GM19372 (cell line): ENCODE measurements at regions not wholly inside any gene's neighbourhood (a gene's known extent, or its start where the extent isn't known, plus 50 kb on each side); places are given as distances from the start of the nearest gene placed in this dataset.

Experiments used
- ATAC-seq: cut with Tn5 transposase; IDR thresholded peaks from one replicate; pipeline ENCODE4 v1.9.1; 2021; ENCODE audit warnings: mild to moderate bottlenecking, low read depth, moderate library complexity; ENCODE audit not compliant: unreplicated experiment

GRCh38 chr1:195591917-195592672, 1016.1 kb downstream of the KCNT2 start:
- no peak for ATAC-seq

DNA sequence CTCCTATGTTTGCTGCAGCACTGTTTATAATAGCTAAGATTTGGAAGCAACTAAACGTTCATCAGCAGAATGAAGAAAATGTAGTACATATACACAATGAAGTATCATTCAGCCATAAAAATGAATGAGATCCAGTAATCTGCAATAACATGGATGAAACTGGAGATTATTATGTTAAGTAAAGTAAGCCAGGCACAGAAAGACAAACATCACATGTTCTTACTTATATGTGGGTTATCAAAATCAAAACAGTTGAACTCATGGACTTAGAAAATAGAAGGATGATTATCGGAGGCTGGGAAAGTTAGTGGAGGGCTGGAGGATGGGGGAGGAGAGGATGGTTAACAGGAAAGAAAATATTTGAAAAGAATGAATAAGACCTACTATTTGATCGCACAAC, 1017.6 kb downstream of the KCNT2 start:
- ATAC-seq: no peak

DNA sequence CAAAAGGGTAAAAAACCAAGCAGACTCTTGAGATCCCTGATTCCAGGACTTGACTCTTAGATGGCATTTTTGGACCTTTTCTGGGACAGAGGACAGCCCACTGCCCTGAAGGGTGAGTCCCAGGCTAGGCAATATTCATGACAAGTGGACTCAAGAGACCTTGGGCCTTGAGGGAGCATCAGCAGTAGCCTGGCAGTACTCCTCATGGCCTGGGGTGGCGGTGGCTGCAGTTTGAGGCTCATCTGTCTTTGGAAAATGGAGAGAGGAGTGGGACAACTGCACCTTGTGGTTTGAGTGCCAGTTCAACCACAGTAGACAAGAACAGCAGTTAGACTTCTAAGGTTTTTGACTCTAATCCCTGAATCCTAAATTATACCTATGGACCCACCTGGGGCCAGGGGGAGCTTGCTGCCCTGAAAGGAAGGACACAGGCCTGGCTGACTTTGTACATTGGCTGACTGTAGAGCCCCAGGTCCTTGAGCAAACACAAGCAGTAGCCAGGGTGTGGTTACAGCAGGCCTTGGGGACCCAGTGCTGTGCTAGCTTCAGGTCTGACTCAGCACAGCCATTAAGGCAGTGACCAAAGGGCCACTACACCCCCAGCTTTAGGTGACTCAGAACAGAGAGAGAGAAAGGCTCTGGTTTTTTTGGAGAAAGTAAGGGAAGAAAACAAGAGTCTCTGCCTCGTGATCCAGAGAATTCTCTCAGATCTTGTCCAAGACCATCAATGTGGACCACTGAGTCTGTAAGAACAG, 1023.2 kb downstream of the KCNT2 start:
- no peak for ATAC-seq

- no peak for ATAC-seq
Measured at GRCh38 chr1:195580988-195581387, 1027.3 kb downstream of the KCNT2 start.

DNA sequence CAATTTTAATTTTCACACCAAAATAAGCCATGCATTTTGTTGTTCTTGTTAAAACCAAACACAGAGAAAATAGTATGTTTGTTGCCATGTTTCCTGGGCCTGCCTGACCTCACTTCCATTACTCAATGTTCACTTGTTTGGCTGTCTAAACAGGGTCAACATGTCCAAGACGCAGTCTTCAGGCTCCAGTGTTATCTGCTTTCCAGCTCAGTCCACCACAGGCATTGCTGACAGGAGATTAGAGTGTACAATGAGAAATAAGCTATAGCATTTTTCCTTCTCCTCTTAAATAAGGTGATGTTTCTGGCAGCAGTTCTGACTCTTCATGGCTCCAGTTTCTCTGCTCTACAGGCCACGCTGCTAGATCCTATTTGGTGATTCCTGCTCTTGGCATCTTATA, 1030.5 kb downstream of the KCNT2 start:
- no peak for ATAC-seq

GRCh38 chr1:195576641-195577040, 1031.6 kb downstream of the KCNT2 start:
- ATAC-seq: no peak

- no peak for ATAC-seq
Measured at GRCh38 chr1:195574511-195574910, 1033.7 kb downstream of the KCNT2 start.

GRCh38 chr1:195569934-195570333, 1038.3 kb downstream of the KCNT2 start:
- no peak for ATAC-seq

GRCh38 chr1:195568389-195568788, 1039.9 kb downstream of the KCNT2 start:
- ATAC-seq: no peak

DNA sequence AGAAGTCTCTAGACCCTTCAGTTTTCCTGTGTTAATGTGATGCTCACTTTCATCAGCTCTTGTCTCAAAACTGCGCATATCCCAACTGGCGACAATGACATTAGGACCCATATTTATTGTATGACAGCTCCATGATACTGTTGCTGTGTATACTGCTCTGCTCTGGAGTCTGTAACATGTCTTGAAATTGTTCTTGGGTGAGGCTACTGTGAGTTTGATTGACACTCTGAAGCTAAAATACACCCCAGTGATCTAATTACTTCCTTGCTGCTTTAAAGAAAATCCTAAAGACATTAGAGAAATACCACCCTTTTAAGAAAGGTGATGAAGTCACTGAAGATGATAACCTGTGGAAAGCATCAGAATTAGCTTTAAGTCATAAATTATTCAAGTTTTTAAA, 1046.2 kb downstream of the KCNT2 start:
- no peak for ATAC-seq

- ATAC-seq: no peak
Measured at GRCh38 chr1:195550071-195550862, 1058.0 kb downstream of the KCNT2 start.

DNA sequence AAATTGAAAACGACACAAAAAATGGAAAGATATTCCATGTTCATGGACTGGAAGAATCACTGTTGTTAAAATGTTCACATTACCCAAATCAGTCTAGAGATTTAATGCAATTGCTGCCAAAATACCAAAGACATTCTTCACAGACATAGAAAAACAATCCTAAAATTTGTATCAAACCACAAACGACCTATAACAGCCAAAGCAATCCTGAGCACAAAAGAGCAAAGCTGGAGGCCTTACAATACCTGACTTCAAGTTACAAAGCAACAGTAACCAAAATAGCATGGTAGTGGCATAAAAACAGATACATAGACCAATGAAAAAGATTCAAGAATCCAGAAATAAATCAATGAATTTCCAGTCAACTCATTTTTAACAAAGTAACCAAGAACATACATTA, 1077.3 kb downstream of the KCNT2 start:
- ATAC-seq: no peak

DNA sequence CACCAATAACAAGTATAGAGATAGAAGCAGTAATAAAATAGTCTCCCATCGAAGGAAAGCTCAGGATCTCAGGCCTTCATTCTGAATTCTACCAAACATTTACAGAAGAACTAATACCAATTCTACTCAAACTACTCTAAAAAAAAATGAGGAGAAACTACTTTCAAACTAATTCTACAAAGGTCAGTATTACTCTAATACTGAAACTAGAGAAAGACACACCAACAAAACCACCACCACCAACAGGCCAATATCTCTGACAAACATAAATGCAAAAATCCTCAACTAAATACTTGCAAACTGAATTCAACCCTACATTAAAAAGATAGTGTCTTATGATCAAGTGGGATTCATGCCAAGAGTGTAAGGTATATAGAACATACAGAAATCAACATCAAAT, 1078.4 kb downstream of the KCNT2 start:
- ATAC-seq: no peak

- ATAC-seq: no peak
Measured at GRCh38 chr1:195520757-195521156, 1087.5 kb downstream of the KCNT2 start.

GRCh38 chr1:195516036-195516435, 1092.2 kb downstream of the KCNT2 start:
- ATAC-seq: no peak

- no peak for ATAC-seq
Measured at GRCh38 chr1:195511501-195511900, 1096.7 kb downstream of the KCNT2 start.

DNA sequence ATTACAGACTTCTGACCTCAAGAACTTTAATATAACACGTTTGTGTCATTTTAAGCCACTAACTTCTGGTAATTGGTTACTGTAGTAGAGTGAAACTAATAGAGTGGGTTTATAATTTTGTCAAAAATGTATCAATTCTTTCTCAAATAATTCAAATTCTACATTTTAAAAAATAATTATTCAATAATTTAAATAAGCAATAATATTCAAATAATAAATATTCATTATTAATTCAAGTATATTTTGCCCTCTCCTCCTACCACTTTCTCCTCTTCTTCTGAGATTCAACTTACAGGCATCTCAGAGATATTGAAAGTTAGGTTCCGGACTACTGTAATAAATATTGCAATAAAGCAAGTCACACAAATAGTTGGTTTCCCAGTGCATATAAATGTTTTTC, 1107.1 kb downstream of the KCNT2 start:
- ATAC-seq: no peak

DNA sequence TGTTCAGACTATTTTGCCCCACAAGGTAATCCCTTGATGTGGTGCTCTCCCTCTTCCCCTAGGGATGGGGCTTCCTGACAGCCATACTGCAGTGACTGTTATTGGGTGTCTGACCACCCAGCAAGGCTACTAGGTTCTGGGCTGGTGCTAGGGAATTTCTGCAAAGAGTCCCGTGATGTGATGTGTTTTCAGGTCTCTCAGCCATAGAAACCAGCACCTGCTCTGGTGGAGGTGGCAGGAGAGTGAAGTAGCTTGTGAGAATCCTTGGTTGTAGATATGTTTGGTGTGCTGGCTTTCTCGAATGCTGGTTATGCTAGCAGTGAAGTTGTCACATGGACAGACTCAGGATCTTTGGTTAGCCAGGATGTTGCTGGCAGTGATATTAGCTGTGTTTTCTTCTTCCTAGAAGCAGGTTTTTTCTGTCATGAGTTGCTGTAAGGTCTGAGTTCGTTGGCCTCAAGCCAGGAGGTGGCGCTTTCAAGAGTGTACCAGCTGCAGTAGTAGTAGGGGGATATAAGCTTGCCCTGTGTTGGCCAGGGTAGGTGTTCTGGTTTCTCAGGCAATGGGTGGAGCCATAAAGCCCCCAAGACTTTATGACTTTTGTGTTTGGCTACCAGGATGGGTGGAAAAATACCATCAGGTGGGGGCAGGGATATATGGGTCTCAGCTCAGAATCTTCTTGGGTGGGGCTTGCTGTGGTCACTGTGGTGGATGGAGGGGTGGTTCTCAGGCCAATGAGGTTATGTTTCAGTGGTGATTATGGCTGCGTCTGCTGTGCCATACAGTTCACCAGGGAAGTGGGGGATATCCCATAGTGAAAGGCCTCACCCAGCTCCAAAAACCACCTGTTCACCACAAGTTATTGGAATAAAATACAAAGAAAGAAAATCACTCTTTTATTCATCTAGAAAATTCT, 1112.3 kb downstream of the KCNT2 start:
- no peak for ATAC-seq

DNA sequence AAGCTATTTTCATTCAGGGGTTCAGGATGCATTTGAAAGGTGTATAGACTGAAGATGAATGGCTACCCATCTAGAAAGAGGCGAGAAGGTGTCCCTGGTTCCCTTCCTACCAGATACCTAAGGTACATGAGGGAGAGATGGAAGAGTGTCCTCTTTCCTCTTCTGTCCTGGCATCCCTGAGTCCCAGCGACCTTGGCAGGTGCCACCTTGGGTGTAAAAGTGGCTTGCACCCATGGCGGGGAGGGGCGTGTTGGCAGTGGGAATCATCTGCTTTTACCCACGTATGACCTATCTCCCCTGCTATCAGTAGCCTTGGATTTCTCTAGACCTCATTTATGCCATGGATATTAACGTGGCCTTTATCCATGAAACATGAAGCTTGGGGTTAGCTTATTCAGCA, 1126.1 kb downstream of the KCNT2 start:
- no peak for ATAC-seq

DNA sequence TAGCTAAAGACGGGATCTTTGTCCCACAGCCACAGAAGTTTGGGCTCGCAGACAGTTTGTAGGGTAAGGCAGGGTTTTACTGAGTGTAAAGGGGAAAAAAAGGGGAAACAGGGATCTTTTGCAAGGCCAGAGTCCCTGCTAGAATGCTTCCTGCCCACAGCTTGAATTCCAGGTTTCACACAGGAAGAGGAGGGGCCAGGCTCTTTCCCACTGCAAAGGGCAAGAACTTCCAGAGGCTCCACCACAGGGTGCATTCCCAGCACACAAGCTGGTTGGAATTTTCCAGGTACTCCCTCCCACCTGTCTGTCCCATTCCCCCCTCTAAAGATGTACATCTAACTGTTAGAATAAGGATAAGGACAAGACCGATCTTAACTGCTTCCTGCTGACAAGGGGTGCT, 1126.9 kb downstream of the KCNT2 start:
- ATAC-seq: no peak
